ENCODE measurements at regions not wholly inside any gene's neighbourhood (a gene's known extent, or its start where the extent isn't known, plus 50 kb on each side); places are given as distances from the start of the nearest gene placed in this dataset.

DNA sequence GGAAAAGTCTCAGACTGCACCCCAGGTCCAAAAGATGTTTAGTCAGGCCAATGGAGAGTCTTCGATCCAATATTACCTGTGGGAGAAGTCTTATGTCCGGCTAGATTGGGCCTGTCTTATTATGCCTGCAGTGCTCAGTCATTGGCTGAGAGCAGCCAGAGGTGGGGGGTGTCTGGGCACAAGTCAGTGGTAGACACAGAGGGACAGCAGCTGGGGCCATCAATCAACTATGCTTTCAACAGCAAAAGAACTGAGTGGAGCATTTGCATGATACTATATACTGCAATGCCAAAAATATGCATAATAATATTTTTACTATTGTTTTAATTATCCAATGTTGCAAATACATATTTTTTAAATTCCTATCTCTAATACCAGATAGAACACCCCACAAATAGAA lies 298.6 kb upstream of the CDH20 start:
- Histone ChIP-seq H3K9me3 (ENCODE audit: low read length) (no peaks in the 10 kb centered on the region), H3K27ac (ENCODE audit: low read depth, low read length, poor library complexity, severe bottlenecking) (no peak overlapping the region), H3K4me3 (ENCODE audit: low read depth, low read length, poor library complexity, severe bottlenecking) (no peak overlapping the region), H4K20me1 (ENCODE audit: insufficient read depth, low read length) (no peaks in the 10 kb centered on the region), H3K4me2 (ENCODE audit: low read length) (no peak overlapping the region), H2AFZ (ENCODE audit: low read length) (no peak overlapping the region), H3K4me1 (ENCODE audit: insufficient read depth, low read length, poor library complexity, severe bottlenecking) (no peaks in the 10 kb centered on the region), H3K79me2 (ENCODE audit: insufficient read depth, low read depth, low read length) (no peaks in the 10 kb centered on the region), H3K9me2 (ENCODE audit: insufficient read depth, low read length) (no peaks in the 10 kb centered on the region), H3K36me3 (ENCODE audit: insufficient read depth, low read length) (no peaks in the 10 kb centered on the region)
- ChIA-PET POLR2A (no interaction called here), CTCF (ENCODE audit: unreplicated experiment) (no interaction called here)
- BruUV-seq (replicated peaks), result no TSS peak
- intact Hi-C loops (cut with micrococcal nuclease; ENCODE audit: unreplicated experiment), result no loop called here
- TF ChIP-seq EZH2phosphoT487 (IDR thresholded peaks at IDR 0.05; ENCODE audit: borderline replicate concordance, low read depth, low read length), result no peak
- TF ChIP-seq, protein P1, sequence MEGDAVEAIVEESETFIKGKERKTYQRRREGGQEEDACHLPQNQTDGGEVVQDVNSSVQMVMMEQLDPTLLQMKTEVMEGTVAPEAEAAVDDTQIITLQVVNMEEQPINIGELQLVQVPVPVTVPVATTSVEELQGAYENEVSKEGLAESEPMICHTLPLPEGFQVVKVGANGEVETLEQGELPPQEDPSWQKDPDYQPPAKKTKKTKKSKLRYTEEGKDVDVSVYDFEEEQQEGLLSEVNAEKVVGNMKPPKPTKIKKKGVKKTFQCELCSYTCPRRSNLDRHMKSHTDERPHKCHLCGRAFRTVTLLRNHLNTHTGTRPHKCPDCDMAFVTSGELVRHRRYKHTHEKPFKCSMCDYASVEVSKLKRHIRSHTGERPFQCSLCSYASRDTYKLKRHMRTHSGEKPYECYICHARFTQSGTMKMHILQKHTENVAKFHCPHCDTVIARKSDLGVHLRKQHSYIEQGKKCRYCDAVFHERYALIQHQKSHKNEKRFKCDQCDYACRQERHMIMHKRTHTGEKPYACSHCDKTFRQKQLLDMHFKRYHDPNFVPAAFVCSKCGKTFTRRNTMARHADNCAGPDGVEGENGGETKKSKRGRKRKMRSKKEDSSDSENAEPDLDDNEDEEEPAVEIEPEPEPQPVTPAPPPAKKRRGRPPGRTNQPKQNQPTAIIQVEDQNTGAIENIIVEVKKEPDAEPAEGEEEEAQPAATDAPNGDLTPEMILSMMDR (conservative IDR thresholded peaks at IDR 0.05; ENCODE audit: low read length), result no peak
- DNase-seq (ENCODE audit: low spot score), result no peak

DNA sequence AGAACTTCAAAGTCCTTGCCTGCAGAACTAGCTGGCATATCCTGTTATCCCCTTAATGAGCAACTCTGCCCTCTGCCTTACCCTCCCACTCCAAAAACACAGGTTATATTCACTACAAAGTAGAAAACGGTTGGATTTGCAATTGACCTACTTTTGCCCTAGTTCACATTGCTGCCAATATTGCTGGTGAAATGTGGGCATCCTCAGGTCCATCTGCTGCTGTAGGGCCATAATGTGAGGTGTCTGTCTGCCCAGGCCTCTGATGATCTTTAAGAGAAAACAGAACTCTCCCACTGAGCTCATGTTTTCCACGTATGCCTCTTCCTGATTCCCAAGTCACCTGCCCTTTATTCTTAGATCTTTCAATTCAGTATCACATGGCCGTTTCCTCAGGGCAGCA lies 294.0 kb upstream of the CDH20 start:
- intact Hi-C loops (cut with micrococcal nuclease; ENCODE audit: unreplicated experiment), result no loop called here
- no peak overlapping the region for H3K4me3 ChIP-seq (ENCODE audit: low read depth, low read length, poor library complexity, severe bottlenecking)
- DNase-seq (ENCODE audit: low spot score), result no peak
- no TSS peak for BruUV-seq (replicated peaks)
- TF ChIP-seq, protein P1 (conservative IDR thresholded peaks at IDR 0.05; ENCODE audit: low read length), result no peak
- TF ChIP-seq EZH2phosphoT487 (IDR thresholded peaks at IDR 0.05; ENCODE audit: borderline replicate concordance, low read depth, low read length), result no peak
- H3K9me3 ChIP-seq (ENCODE audit: low read length), result no peaks in the 10 kb centered on the region
- H3K9me2 ChIP-seq (ENCODE audit: insufficient read depth, low read length), result no peaks in the 10 kb centered on the region
- no peak overlapping the region for H2AFZ ChIP-seq (ENCODE audit: low read length)
- H3K4me2 ChIP-seq (ENCODE audit: low read length), result no peak overlapping the region
- H3K27ac ChIP-seq (ENCODE audit: low read depth, low read length, poor library complexity, severe bottlenecking), result no peak overlapping the region
- H3K36me3 ChIP-seq (ENCODE audit: insufficient read depth, low read length), result no peaks in the 10 kb centered on the region
- no peaks in the 10 kb centered on the region for H4K20me1 ChIP-seq (ENCODE audit: insufficient read depth, low read length)
- no peaks in the 10 kb centered on the region for H3K79me2 ChIP-seq (ENCODE audit: insufficient read depth, low read depth, low read length)
- CTCF ChIA-PET (ENCODE audit: unreplicated experiment), result no interaction called here
- H3K4me1 ChIP-seq (ENCODE audit: insufficient read depth, low read length, poor library complexity, severe bottlenecking), result no peaks in the 10 kb centered on the region
- POLR2A ChIA-PET, result no interaction called here

DNA sequence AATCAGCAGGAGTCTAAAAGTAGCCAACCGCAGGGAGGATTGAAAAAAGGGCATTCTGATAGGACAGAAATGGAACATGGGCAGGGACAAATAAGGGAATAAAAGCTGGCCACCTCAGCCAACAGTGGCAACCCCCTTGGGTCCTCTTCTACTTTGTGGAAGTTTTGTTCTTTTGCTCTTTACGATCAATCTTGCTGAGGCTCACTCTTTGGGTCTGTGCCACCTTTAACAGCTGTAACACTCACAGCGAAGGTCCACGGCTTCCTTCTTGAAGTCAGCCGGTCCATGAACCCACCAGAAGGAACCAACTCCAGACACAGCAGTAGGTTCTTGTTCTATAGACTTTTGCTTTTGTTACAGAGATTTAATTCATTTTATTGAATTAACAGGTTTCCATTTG lies 285.4 kb upstream of the CDH20 start:
- Histone ChIP-seq H3K9me3 (ENCODE audit: low read length) (no peaks in the 10 kb centered on the region), H2AFZ (ENCODE audit: low read length) (no peak overlapping the region), H3K27ac (ENCODE audit: low read depth, low read length, poor library complexity, severe bottlenecking) (no peak overlapping the region), H3K9me2 (ENCODE audit: insufficient read depth, low read length) (no peaks in the 10 kb centered on the region), H3K36me3 (ENCODE audit: insufficient read depth, low read length) (no peaks in the 10 kb centered on the region), H3K4me1 (ENCODE audit: insufficient read depth, low read length, poor library complexity, severe bottlenecking) (no peaks in the 10 kb centered on the region), H3K4me3 (ENCODE audit: low read depth, low read length, poor library complexity, severe bottlenecking) (no peak overlapping the region), H4K20me1 (ENCODE audit: insufficient read depth, low read length) (no peaks in the 10 kb centered on the region), H3K4me2 (ENCODE audit: low read length) (no peak overlapping the region), H3K79me2 (ENCODE audit: insufficient read depth, low read depth, low read length) (no peaks in the 10 kb centered on the region)
- TF ChIP-seq EZH2phosphoT487 (IDR thresholded peaks at IDR 0.05; ENCODE audit: borderline replicate concordance, low read depth, low read length), result no peak
- TF ChIP-seq, protein P1 (conservative IDR thresholded peaks at IDR 0.05; ENCODE audit: low read length), result no peak
- no peak for DNase-seq (ENCODE audit: low spot score)
- BruUV-seq (replicated peaks), result no TSS peak
- ChIA-PET POLR2A (no interaction called here), CTCF (ENCODE audit: unreplicated experiment) (no interaction called here)
- intact Hi-C loops (cut with micrococcal nuclease; ENCODE audit: unreplicated experiment), result no loop called here

All from OCI-LY7 (cell line).